GM12872 (cell line): ENCODE measurements at regions not wholly inside any gene's neighbourhood (a gene's known extent, or its start where the extent isn't known, plus 50 kb on each side); places are given as distances from the start of the nearest gene placed in this dataset.

ENCODE experiments used
- TF ChIP-seq, protein P1 (sequence below): IDR thresholded peaks from 3 replicates; pipeline ENCODE4 v1.5.1; 2011; ENCODE audit warnings: low read depth, mild to moderate bottlenecking, low read length, moderate library complexity; ENCODE audit not compliant: insufficient read depth

GRCh38 chr3:104831071-104831470 is 535.6 kb upstream of the ALCAM start:
- TF ChIP-seq, protein P1, sequence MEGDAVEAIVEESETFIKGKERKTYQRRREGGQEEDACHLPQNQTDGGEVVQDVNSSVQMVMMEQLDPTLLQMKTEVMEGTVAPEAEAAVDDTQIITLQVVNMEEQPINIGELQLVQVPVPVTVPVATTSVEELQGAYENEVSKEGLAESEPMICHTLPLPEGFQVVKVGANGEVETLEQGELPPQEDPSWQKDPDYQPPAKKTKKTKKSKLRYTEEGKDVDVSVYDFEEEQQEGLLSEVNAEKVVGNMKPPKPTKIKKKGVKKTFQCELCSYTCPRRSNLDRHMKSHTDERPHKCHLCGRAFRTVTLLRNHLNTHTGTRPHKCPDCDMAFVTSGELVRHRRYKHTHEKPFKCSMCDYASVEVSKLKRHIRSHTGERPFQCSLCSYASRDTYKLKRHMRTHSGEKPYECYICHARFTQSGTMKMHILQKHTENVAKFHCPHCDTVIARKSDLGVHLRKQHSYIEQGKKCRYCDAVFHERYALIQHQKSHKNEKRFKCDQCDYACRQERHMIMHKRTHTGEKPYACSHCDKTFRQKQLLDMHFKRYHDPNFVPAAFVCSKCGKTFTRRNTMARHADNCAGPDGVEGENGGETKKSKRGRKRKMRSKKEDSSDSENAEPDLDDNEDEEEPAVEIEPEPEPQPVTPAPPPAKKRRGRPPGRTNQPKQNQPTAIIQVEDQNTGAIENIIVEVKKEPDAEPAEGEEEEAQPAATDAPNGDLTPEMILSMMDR = no peak

GRCh38 chr3:104832530-104832929 is 534.2 kb upstream of the ALCAM start:
- TF ChIP-seq, protein P1 = no peak

- TF ChIP-seq, protein P1 = no peak
These were observed 531.3 kb upstream of the ALCAM start for GRCh38 chr3:104835376-104835775.

DNA sequence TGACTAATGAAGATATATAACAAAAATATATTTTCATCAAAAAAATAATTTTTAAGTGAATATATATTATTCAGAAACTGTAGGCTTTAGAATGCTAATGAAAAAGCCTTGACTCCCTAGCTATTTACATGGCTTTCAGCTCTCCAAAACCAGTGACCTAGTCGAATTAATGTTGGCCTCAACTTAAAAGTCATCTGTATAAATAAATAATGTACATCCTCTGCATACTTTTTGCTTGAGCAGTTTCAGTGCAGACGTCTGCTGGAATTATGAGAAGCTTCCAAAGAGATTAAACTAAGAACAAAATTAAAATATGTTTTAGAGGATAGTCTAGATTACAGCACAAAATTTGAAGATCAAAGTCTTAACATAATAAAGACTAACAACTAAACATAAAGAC is 520.4 kb upstream of the ALCAM start:
- TF ChIP-seq, protein P1 = no peak

DNA sequence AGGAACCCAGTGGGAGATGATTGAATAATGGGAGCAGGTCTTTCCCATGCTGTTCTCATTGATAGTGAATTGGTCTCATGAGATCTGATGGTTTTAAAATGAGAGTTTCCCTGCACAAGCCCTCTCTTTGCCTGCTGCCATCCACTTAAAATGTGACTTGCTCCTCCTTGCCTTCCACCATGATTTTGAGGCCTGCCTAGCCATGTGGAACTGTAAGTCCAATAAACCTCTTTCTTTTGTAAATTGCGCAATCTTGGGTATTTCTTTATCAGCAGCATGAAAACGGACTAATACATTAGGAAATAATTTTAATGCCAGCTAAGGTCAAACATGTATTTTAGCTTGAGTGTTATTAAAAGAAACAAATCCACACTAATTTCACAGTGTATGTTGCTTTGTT is 517.6 kb upstream of the ALCAM start:
- TF ChIP-seq, protein P1 = no peak

GRCh38 chr3:104854468-104854867 is 512.2 kb upstream of the ALCAM start:
- TF ChIP-seq, protein P1 = no peak

GRCh38 chr3:104855702-104856101 is 511.0 kb upstream of the ALCAM start:
- TF ChIP-seq, protein P1 = no peak

- TF ChIP-seq, protein P1 = no peak
These were observed 510.0 kb upstream of the ALCAM start for GRCh38 chr3:104856741-104857140.
